ENCODE measurements at regions not wholly inside any gene's neighbourhood (a gene's known extent, or its start where the extent isn't known, plus 50 kb on each side); places are given as distances from the start of the nearest gene placed in this dataset.
"Not testable (repeated sequence)": the region's sequence is repeated elsewhere in the genome, so short reads cannot be mapped to it uniquely, and the experiment has no call there.

GRCh38 chr3:6326771-6327170, 534.1 kb upstream of the GRM7 start:
- peaks cover 3% of the 10 kb centered on the region for H3K9me3 Mint-ChIP-seq
- no peak overlapping the region for H3K9ac ChIP-seq (ENCODE audit: extremely low read depth, low read length, poor library complexity, severe bottlenecking)
- H3K27ac ChIP-seq (ENCODE audit: low read depth, low read length) = no peak overlapping the region
- DNase-seq = no peak
- 75 to 83% methylated on average over 6 of the region's 6 CpGs for WGBS, 2 experiments (ENCODE audit: insufficient coverage in 1 of 2, insufficient read length in 1 of 2)
- H3K27ac Mint-ChIP-seq = no peak overlapping the region
- H3K4me1 Mint-ChIP-seq = no peaks in the 10 kb centered on the region
- no peaks in the 10 kb centered on the region for H3K27me3 ChIP-seq (ENCODE audit: control insufficient read depth, insufficient read depth, low read length, poor library complexity, severe bottlenecking)
- H3K27me3 Mint-ChIP-seq (ENCODE audit: insufficient read depth) = no peaks in the 10 kb centered on the region
- no peak for TF ChIP-seq CTCF (conservative IDR thresholded peaks at IDR 0.05)
- H3K36me3 Mint-ChIP-seq (ENCODE audit: low read depth) = no peaks in the 10 kb centered on the region
- H3K4me1 ChIP-seq (ENCODE audit: control insufficient read depth, insufficient read depth, low read length) = no peaks in the 10 kb centered on the region
- no peak overlapping the region for H3K4me3 ChIP-seq (ENCODE audit: low read length)
- no peaks in the 10 kb centered on the region for H3K36me3 ChIP-seq (ENCODE audit: control insufficient read depth, insufficient read depth, low read length)
- no peak overlapping the region for H3K4me3 Mint-ChIP-seq
- H3K9me3 ChIP-seq (ENCODE audit: control insufficient read depth, low read length) = no peaks in the 10 kb centered on the region

- H3K4me1 Mint-ChIP-seq; H3K4me3 ChIP-seq (ENCODE audit: low read length); H3K36me3 ChIP-seq (ENCODE audit: control insufficient read depth, insufficient read depth, low read length); H3K27me3 ChIP-seq (ENCODE audit: control insufficient read depth, insufficient read depth, low read length, poor library complexity, severe bottlenecking); H3K9me3 ChIP-seq (ENCODE audit: control insufficient read depth, low read length); H3K4me3 Mint-ChIP-seq; H3K27ac Mint-ChIP-seq; H3K36me3 Mint-ChIP-seq (ENCODE audit: low read depth); H3K27me3 Mint-ChIP-seq (ENCODE audit: insufficient read depth); H3K27ac ChIP-seq (ENCODE audit: low read depth, low read length); H3K9ac ChIP-seq (ENCODE audit: extremely low read depth, low read length, poor library complexity, severe bottlenecking); H3K4me1 ChIP-seq (ENCODE audit: control insufficient read depth, insufficient read depth, low read length); DNase-seq: not testable (repeated sequence)
- 93 to 100% methylated on average over 4 to 24 of the region's 24 CpGs for WGBS, 2 experiments (ENCODE audit: insufficient coverage in 1 of 2, insufficient read length in 1 of 2)
- peaks cover 30% of the 10 kb centered on the region for H3K9me3 Mint-ChIP-seq
Measured at GRCh38 chr3:6340980-6341325, 520.0 kb upstream of the GRM7 start.

GRCh38 chr3:6351752-6352151, 509.2 kb upstream of the GRM7 start:
- WGBS, 2 experiments (ENCODE audit: insufficient coverage in 1 of 2, insufficient read length in 1 of 2) = 93 to 97% methylated on average over 3 of the region's 3 CpGs
- no peak for DNase-seq
- Histone ChIP-seq H3K27me3 (ENCODE audit: control insufficient read depth, insufficient read depth, low read length, poor library complexity, severe bottlenecking) (no peaks in the 10 kb centered on the region), H3K4me3 (ENCODE audit: low read length) (no peak overlapping the region), H3K9me3 (ENCODE audit: control insufficient read depth, low read length) (no peaks in the 10 kb centered on the region), H3K9ac (ENCODE audit: extremely low read depth, low read length, poor library complexity, severe bottlenecking) (no peak overlapping the region), H3K36me3 (ENCODE audit: control insufficient read depth, insufficient read depth, low read length) (no peaks in the 10 kb centered on the region), H3K4me1 (ENCODE audit: control insufficient read depth, insufficient read depth, low read length) (peaks cover 6% of the 10 kb centered on the region), H3K27ac (ENCODE audit: low read depth, low read length) (no peak overlapping the region)
- no peaks in the 10 kb centered on the region for H3K27me3 Mint-ChIP-seq (ENCODE audit: insufficient read depth)
- no peak overlapping the region for H3K4me3 Mint-ChIP-seq
- no peaks in the 10 kb centered on the region for H3K36me3 Mint-ChIP-seq (ENCODE audit: low read depth)
- no peak overlapping the region for H3K27ac Mint-ChIP-seq
- no peak for TF ChIP-seq CTCF (conservative IDR thresholded peaks at IDR 0.05)
- H3K9me3 Mint-ChIP-seq = no peaks in the 10 kb centered on the region
- peaks cover 24% of the 10 kb centered on the region for H3K4me1 Mint-ChIP-seq

- H3K27me3 Mint-ChIP-seq (ENCODE audit: insufficient read depth) = no peaks in the 10 kb centered on the region
- DNase-seq = no peak
- WGBS, 2 experiments (ENCODE audit: insufficient coverage in 1 of 2, insufficient read length in 1 of 2) = 100% methylated on average over 1 of the region's 1 CpG; no CpG with 5 or more reads in 1 of the 2 experiments
- no peaks in the 10 kb centered on the region for H3K36me3 Mint-ChIP-seq (ENCODE audit: low read depth)
- Histone ChIP-seq H3K9ac (ENCODE audit: extremely low read depth, low read length, poor library complexity, severe bottlenecking) (no peak overlapping the region), H3K27ac (ENCODE audit: low read depth, low read length) (no peak overlapping the region), H3K4me1 (ENCODE audit: control insufficient read depth, insufficient read depth, low read length) (peaks cover 6% of the 10 kb centered on the region), H3K9me3 (ENCODE audit: control insufficient read depth, low read length) (no peaks in the 10 kb centered on the region), H3K27me3 (ENCODE audit: control insufficient read depth, insufficient read depth, low read length, poor library complexity, severe bottlenecking) (no peaks in the 10 kb centered on the region), H3K4me3 (ENCODE audit: low read length) (peak overlapping the region; percentile 11), H3K36me3 (ENCODE audit: control insufficient read depth, insufficient read depth, low read length) (no peaks in the 10 kb centered on the region)
- no peak for TF ChIP-seq CTCF (conservative IDR thresholded peaks at IDR 0.05)
- peaks cover 26% of the 10 kb centered on the region for H3K4me1 Mint-ChIP-seq
- no peaks in the 10 kb centered on the region for H3K9me3 Mint-ChIP-seq
- no peak overlapping the region for H3K4me3 Mint-ChIP-seq
- no peak overlapping the region for H3K27ac Mint-ChIP-seq
Measured at GRCh38 chr3:6354653-6355052, 506.3 kb upstream of the GRM7 start.

Data from endodermal cell (in vitro differentiated cells).